Natural killer cell (primary cell): ENCODE measurements at regions not wholly inside any gene's neighbourhood (a gene's known extent, or its start where the extent isn't known, plus 50 kb on each side); places are given as distances from the start of the nearest gene placed in this dataset.

Experiments used
- ATAC-seq, 3 donors: fragments of 150-1000 bp in 2 of 3; fragments of 200-7000 bp in 1 of 3; cut with Tn5 transposase; 1 replicate in 1 of 3; 2 replicates in 2 of 3; pipeline ENCODE4 v1.10.0; 2021; ENCODE audit warnings: mild to moderate bottlenecking in 2 of 3, moderate library complexity in 2 of 3
- DNase-seq, 2 donors: peaks; one replicate each; pipeline versions ENCODE4 v3.0.0 to v3.0.0-alpha.2; 2013 to 2021; ENCODE audit warnings: mixed read lengths in 1 of 2
- H3K27ac ChIP-seq: one replicate; pipeline ENCODE4 v1.5.1; 2013; ENCODE audit warnings: mild to moderate bottlenecking, low read length
- H3K27me3 ChIP-seq: one replicate; pipeline ENCODE4 v1.6.1; 2013; ENCODE audit warnings: low read length; ENCODE audit not compliant: control insufficient read depth, insufficient read depth
- H3K36me3 ChIP-seq: one replicate; pipeline ENCODE4 v1.6.1; 2013; ENCODE audit warnings: low read length; ENCODE audit not compliant: control insufficient read depth, insufficient read depth
- H3K4me1 ChIP-seq: one replicate; pipeline ENCODE4 v1.6.1; 2013; ENCODE audit warnings: low read length; ENCODE audit not compliant: control insufficient read depth, insufficient read depth
- H3K4me3 ChIP-seq: one replicate; pipeline ENCODE4 v1.5.1; 2013; ENCODE audit warnings: low read length
- H3K9me3 ChIP-seq: one replicate; pipeline ENCODE4 v1.6.1; 2013; ENCODE audit warnings: low read length; ENCODE audit not compliant: control insufficient read depth, insufficient read depth
- H3K27ac Mint-ChIP-seq, 2 donors: one replicate each; pipeline ENCODE4 v1.8.0; 2022; ENCODE audit warnings: mild to moderate bottlenecking in 2 of 2, mixed read lengths in 2 of 2, moderate library complexity in 1 of 2
- H3K27me3 Mint-ChIP-seq, 2 donors: one replicate each; pipeline ENCODE4 v1.8.0; 2022; ENCODE audit warnings: low read depth in 2 of 2, mixed read lengths in 2 of 2
- H3K36me3 Mint-ChIP-seq: one replicate; pipeline ENCODE4 v1.8.0; 2022; ENCODE audit warnings: mixed read lengths
- H3K4me1 Mint-ChIP-seq, 2 donors: one replicate each; pipeline ENCODE4 v1.8.0; 2022; ENCODE audit warnings: mixed read lengths in 2 of 2
- H3K4me3 Mint-ChIP-seq: one replicate; pipeline ENCODE4 v1.8.0; 2022; ENCODE audit warnings: mild to moderate bottlenecking, moderate library complexity, mixed read lengths
- H3K9me3 Mint-ChIP-seq, 2 donors: one replicate each; pipeline ENCODE4 v1.8.0; 2022; ENCODE audit warnings: mixed read lengths in 2 of 2
- WGBS: methylation state at CpG from one replicate; pipeline ENCODE4 v1.1.7; 2013; ENCODE audit warnings: missing lambda C conversion rate; ENCODE audit not compliant: insufficient coverage; 5-methylcytosine and 5-hydroxymethylcytosine counted together
- intact Hi-C: fragments of 100-400 bp; cut with micrococcal nuclease; formaldehyde crosslinking; loops from one replicate; pipeline ENCODE4 v1.14.2; 2022
- TF ChIP-seq, protein P1 (sequence below): fragments of 200-600 bp; IDR thresholded peaks from one replicate; pipeline ENCODE4 v1.8.0; 2022; ENCODE audit warnings: antibody characterized with exemption

DNA sequence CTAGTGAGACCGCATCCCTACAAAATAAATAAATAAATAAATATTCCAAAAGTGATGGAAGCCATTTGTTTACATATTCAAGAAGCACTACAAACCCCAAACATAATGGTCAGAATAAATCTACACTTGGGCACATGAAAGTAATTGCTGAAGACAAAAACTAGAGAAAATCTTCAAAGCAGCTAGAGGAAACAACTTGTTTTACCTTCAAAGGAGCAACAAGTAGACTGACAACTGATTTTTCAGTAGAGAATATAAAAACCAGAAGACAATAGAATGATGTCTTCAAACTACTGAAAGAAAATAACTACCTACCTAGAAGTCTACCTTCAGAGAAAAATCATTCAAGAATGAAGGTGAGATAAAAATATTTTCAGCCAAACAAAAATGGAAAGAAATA, 89.4 kb downstream of the TPRA1 start:
- no peak overlapping the region for H3K27ac Mint-ChIP-seq
- H3K36me3 Mint-ChIP-seq: peaks cover 8% of the 10 kb centered on the region
- H3K4me1 Mint-ChIP-seq: no peaks in the 10 kb centered on the region
- TF ChIP-seq, protein P1, sequence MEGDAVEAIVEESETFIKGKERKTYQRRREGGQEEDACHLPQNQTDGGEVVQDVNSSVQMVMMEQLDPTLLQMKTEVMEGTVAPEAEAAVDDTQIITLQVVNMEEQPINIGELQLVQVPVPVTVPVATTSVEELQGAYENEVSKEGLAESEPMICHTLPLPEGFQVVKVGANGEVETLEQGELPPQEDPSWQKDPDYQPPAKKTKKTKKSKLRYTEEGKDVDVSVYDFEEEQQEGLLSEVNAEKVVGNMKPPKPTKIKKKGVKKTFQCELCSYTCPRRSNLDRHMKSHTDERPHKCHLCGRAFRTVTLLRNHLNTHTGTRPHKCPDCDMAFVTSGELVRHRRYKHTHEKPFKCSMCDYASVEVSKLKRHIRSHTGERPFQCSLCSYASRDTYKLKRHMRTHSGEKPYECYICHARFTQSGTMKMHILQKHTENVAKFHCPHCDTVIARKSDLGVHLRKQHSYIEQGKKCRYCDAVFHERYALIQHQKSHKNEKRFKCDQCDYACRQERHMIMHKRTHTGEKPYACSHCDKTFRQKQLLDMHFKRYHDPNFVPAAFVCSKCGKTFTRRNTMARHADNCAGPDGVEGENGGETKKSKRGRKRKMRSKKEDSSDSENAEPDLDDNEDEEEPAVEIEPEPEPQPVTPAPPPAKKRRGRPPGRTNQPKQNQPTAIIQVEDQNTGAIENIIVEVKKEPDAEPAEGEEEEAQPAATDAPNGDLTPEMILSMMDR: no peak
- DNase-seq (no peak), ATAC-seq (no peak)
- Histone ChIP-seq H3K4me3 (no peak overlapping the region), H3K36me3 (no peaks in the 10 kb centered on the region), H3K4me1 (no peaks in the 10 kb centered on the region), H3K9me3 (peaks cover 10% of the 10 kb centered on the region), H3K27ac (no peak overlapping the region), H3K27me3 (no peaks in the 10 kb centered on the region)
- intact Hi-C loops: no loop called here
- H3K27me3 Mint-ChIP-seq: peaks cover 6 to 24% of the 10 kb centered on the region in 2 donors
- no peak overlapping the region for H3K4me3 Mint-ChIP-seq
- peaks cover 8 to 9% of the 10 kb centered on the region in 2 donors for H3K9me3 Mint-ChIP-seq
- no CpG with 5 or more reads among the region's 1 CpG for WGBS

DNA sequence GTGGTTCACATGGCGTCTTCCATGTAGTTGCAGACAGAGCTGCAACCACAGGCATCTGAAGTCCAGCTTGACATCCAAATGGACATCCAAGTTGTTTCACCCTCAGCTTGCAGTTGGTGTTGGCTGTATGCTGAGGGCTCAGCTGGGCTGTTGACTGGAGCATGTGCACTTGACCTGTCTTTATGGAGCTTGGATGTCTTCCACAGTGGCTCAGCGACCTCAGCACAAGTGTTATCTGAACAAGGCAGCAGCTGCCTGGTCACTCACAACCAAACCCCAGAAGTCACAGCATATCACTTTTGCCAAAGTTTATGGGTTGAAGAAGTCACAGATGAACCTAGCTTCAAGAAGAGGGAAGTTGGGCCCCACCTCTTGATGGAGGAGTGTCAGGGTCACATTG, 92.9 kb downstream of the TPRA1 start:
- DNase-seq (no peak), ATAC-seq (no peak)
- Mint-ChIP-seq H3K36me3 (peaks cover 5% of the 10 kb centered on the region), H3K27ac (no peak overlapping the region), H3K27me3 (peaks cover 6 to 19% of the 10 kb centered on the region in 2 donors), H3K9me3 (peaks cover 7 to 8% of the 10 kb centered on the region in 2 donors), H3K4me3 (no peak overlapping the region), H3K4me1 (no peaks in the 10 kb centered on the region)
- Histone ChIP-seq H3K4me1 (no peaks in the 10 kb centered on the region), H3K36me3 (no peaks in the 10 kb centered on the region), H3K27ac (no peak overlapping the region), H3K4me3 (no peak overlapping the region), H3K27me3 (no peaks in the 10 kb centered on the region), H3K9me3 (peaks cover 4% of the 10 kb centered on the region)
- intact Hi-C loops: no loop called here
- TF ChIP-seq, protein P1: no peak
- WGBS: 79% methylated on average over 2 of the region's 2 CpGs

DNA sequence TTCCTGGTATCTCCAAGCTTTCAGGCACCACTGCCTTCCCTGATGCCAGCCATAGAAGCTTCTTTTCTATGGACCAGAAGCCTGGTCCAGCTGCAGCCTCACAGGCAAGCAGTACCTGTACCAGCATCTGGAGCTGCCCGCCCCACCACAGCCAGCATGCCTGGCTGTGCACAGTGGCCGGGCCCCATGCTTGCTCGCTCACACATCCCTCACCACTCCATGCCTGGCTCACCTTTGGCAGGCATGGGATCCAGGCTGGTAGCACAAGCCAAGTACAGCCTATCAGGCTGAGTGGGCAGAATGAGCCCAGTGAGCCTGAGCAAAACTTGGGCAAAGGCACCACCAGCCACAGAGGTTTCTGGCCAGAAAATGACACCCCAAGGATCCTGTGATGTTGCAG, 93.4 kb downstream of the TPRA1 start:
- H3K27me3 ChIP-seq: no peaks in the 10 kb centered on the region
- Mint-ChIP-seq H3K27ac (no peak overlapping the region), H3K9me3 (peaks cover 5% of the 10 kb centered on the region in 2 donors), H3K36me3 (no peaks in the 10 kb centered on the region), H3K4me3 (no peak overlapping the region), H3K27me3 (peaks cover 4 to 14% of the 10 kb centered on the region in 2 donors), H3K4me1 (no peaks in the 10 kb centered on the region)
- TF ChIP-seq, protein P1: no peak
- ATAC-seq: no peak
- DNase-seq: no peak
- H3K27ac ChIP-seq: no peak overlapping the region
- no peak overlapping the region for H3K4me3 ChIP-seq
- no peaks in the 10 kb centered on the region for H3K36me3 ChIP-seq
- no peaks in the 10 kb centered on the region for H3K4me1 ChIP-seq
- WGBS: 94% methylated on average over 3 of the region's 3 CpGs
- intact Hi-C loops: no loop called here
- peaks cover 4% of the 10 kb centered on the region for H3K9me3 ChIP-seq
